ENCODE measurements at regions not wholly inside any gene's neighbourhood (a gene's known extent, or its start where the extent isn't known, plus 50 kb on each side); places are given as distances from the start of the nearest gene placed in this dataset.

- no peaks in the 10 kb centered on the region for H3K9me3 ChIP-seq (replicated peaks; ENCODE audit: control insufficient read depth, insufficient read depth, low read length)
- ATAC-seq = no peak
- intact Hi-C loops (cut with micrococcal nuclease; ENCODE audit: unreplicated experiment) = loop anchor here (5.0 kb wide), 1 partner anchor 265 kb away; no protein-coding TSS in a partner anchor
- no peak for TF ChIP-seq LARP7 (IDR thresholded peaks at IDR 0.05)
- TF ChIP-seq, protein P1, sequence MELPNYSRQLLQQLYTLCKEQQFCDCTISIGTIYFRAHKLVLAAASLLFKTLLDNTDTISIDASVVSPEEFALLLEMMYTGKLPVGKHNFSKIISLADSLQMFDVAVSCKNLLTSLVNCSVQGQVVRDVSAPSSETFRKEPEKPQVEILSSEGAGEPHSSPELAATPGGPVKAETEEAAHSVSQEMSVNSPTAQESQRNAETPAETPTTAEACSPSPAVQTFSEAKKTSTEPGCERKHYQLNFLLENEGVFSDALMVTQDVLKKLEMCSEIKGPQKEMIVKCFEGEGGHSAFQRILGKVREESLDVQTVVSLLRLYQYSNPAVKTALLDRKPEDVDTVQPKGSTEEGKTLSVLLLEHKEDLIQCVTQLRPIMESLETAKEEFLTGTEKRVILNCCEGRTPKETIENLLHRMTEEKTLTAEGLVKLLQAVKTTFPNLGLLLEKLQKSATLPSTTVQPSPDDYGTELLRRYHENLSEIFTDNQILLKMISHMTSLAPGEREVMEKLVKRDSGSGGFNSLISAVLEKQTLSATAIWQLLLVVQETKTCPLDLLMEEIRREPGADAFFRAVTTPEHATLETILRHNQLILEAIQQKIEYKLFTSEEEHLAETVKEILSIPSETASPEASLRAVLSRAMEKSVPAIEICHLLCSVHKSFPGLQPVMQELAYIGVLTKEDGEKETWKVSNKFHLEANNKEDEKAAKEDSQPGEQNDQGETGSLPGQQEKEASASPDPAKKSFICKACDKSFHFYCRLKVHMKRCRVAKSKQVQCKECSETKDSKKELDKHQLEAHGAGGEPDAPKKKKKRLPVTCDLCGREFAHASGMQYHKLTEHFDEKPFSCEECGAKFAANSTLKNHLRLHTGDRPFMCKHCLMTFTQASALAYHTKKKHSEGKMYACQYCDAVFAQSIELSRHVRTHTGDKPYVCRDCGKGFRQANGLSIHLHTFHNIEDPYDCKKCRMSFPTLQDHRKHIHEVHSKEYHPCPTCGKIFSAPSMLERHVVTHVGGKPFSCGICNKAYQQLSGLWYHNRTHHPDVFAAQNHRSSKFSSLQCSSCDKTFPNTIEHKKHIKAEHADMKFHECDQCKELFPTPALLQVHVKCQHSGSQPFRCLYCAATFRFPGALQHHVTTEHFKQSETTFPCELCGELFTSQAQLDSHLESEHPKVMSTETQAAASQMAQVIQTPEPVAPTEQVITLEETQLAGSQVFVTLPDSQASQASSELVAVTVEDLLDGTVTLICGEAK (IDR thresholded peaks at IDR 0.05; ENCODE audit: borderline replicate concordance) = no peak
- TF ChIP-seq KLF5 (IDR thresholded peaks at IDR 0.05; ENCODE audit: partially characterized antibody) = no peak
- TF ChIP-seq, protein P2, sequence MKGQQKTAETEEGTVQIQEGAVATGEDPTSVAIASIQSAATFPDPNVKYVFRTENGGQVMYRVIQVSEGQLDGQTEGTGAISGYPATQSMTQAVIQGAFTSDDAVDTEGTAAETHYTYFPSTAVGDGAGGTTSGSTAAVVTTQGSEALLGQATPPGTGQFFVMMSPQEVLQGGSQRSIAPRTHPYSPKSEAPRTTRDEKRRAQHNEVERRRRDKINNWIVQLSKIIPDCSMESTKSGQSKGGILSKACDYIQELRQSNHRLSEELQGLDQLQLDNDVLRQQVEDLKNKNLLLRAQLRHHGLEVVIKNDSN (IDR thresholded peaks at IDR 0.05; ENCODE audit: borderline replicate concordance, extremely low read length, insufficient read depth, low read depth, low read length) = no peak
- no peak for TF ChIP-seq HDAC2 (IDR thresholded peaks at IDR 0.05)
- TF ChIP-seq NR2F1 (conservative IDR thresholded peaks at IDR 0.05) = no peak
- no peak for TF ChIP-seq EGR1 (IDR thresholded peaks at IDR 0.05; ENCODE audit: borderline replicate concordance in 1 of 2, low read depth in 2 of 2, low read length in 2 of 2)
- no peak for TF ChIP-seq ZBTB33 (IDR thresholded peaks at IDR 0.05)
- no peak for TF ChIP-seq NFIC (IDR thresholded peaks at IDR 0.05; ENCODE audit: low read depth, low read length)
- TF ChIP-seq BACH1 (IDR thresholded peaks at IDR 0.05; ENCODE audit: borderline replicate concordance) = no peak
- no peak for TF ChIP-seq ATF7 (IDR thresholded peaks at IDR 0.05; ENCODE audit: low read depth)
- TF ChIP-seq NBN (IDR thresholded peaks at IDR 0.05) = no peak
- TF ChIP-seq KAT2A (conservative IDR thresholded peaks at IDR 0.05; ENCODE audit: control insufficient read depth, low read depth, low read length) = no peak
- TF ChIP-seq DPF2 (IDR thresholded peaks at IDR 0.05) = no peak
- no peak for TF ChIP-seq MTA2 (IDR thresholded peaks at IDR 0.05; ENCODE audit: low read depth)
- no peak for TF ChIP-seq E2F8 (IDR thresholded peaks at IDR 0.05; ENCODE audit: low read depth, partially characterized antibody)
- TF ChIP-seq KDM1A (IDR thresholded peaks at IDR 0.05; ENCODE audit: borderline replicate concordance) = no peak
- TF ChIP-seq RCOR1 (conservative IDR thresholded peaks at IDR 0.05; ENCODE audit: low read depth, low read length) = no peak
These were observed 236.5 kb downstream of the TTLL7 start for GRCh38 chr1:83762416-83762815.

More at GRCh38 chr1:83762416-83762815, 236.5 kb downstream of the TTLL7 start:
- Histone ChIP-seq H3K4me2 (ENCODE audit: control insufficient read depth, insufficient read depth) (no peak overlapping the region), H3K79me2 (ENCODE audit: control insufficient read depth, insufficient read depth, low read length) (no peaks in the 10 kb centered on the region), H4K20me1 (ENCODE audit: control insufficient read depth, insufficient read depth) (no peaks in the 10 kb centered on the region), H2AFZ (ENCODE audit: control insufficient read depth, low read depth, low read length) (no peak overlapping the region), H3K27me3 (replicated peaks in 1 of 2; ENCODE audit: control insufficient read depth in 2 of 2, insufficient read depth in 2 of 2, low read length in 1 of 2) (no peaks in the 10 kb centered on the region; a peak in 1 of 4 replicates), H3K27ac (ENCODE audit: control insufficient read depth, insufficient read depth) (no peak overlapping the region), H3K9ac (ENCODE audit: control insufficient read depth, insufficient read depth, low read length) (no peak overlapping the region), H3K36me3 (ENCODE audit: control insufficient read depth in 2 of 2, insufficient read depth in 2 of 2, low read length in 1 of 2) (no peaks in the 10 kb centered on the region), H3K4me1 (ENCODE audit: control insufficient read depth, insufficient read depth, low read length) (peaks cover 6% of the 10 kb centered on the region), H3K4me3 (no peak overlapping the region)
- no peak for DNase-seq (ENCODE audit: low read depth, low spot score)
- BruUV-seq (replicated peaks) = no TSS peak
- POLR2A ChIA-PET = no interaction called here
- in situ Hi-C loops (cut with MboI) = no loop called here
- RAD21 ChIA-PET (ENCODE audit: unreplicated experiment) = no interaction called here
- SMC1A ChIA-PET (ENCODE audit: uncharacterized antibody, unreplicated experiment) = no interaction called here
- CTCF ChIA-PET = no interaction called here
- 51% methylated on average over 5 of the region's 5 CpGs for WGBS (ENCODE audit: insufficient coverage, insufficient replicate concordance, low lambda C conversion rate, missing lambda C conversion rate)
- no peak for FAIRE-seq
